ENCODE measurements at regions not wholly inside any gene's neighbourhood (a gene's known extent, or its start where the extent isn't known, plus 50 kb on each side); places are given as distances from the start of the nearest gene placed in this dataset.
"Not testable (repeated sequence)": the region's sequence is repeated elsewhere in the genome, so short reads cannot be mapped to it uniquely, and the experiment has no call there.

- WGBS (ENCODE audit: insufficient coverage), result 89% methylated on average over 3 of the region's 5 CpGs
- no peak for DNase-seq
- Histone ChIP-seq H3K27me3 (ENCODE audit: control insufficient read depth, insufficient read depth, low read length) (no peaks in the 10 kb centered on the region), H3K27ac (ENCODE audit: low read length) (no peak overlapping the region), H3K9me3 (replicated peaks; ENCODE audit: control insufficient read depth, low read depth, low read length) (no peaks in the 10 kb centered on the region), H3K4me3 (ENCODE audit: low read length) (no peak overlapping the region), H3K36me3 (ENCODE audit: control insufficient read depth, insufficient read depth, low read length) (no peaks in the 10 kb centered on the region), H3K4me1 (ENCODE audit: control insufficient read depth, insufficient read depth, low read length) (peaks cover 4% of the 10 kb centered on the region)
These were observed 233.7 kb downstream of the SHQ1 start for GRCh38 chr3:72614394-72615074.

GRCh38 chr3:72613871-72614270 lies 234.4 kb downstream of the SHQ1 start:
- peaks cover 4% of the 10 kb centered on the region for H3K4me1 ChIP-seq (ENCODE audit: control insufficient read depth, insufficient read depth, low read length)
- H3K9me3 ChIP-seq (replicated peaks; ENCODE audit: control insufficient read depth, low read depth, low read length), result no peaks in the 10 kb centered on the region
- no peak overlapping the region for H3K27ac ChIP-seq (ENCODE audit: low read length)
- 100% methylated on average over 1 of the region's 1 CpG for WGBS (ENCODE audit: insufficient coverage)
- no peak for DNase-seq
- H3K36me3 ChIP-seq (ENCODE audit: control insufficient read depth, insufficient read depth, low read length), result no peaks in the 10 kb centered on the region
- no peaks in the 10 kb centered on the region for H3K27me3 ChIP-seq (ENCODE audit: control insufficient read depth, insufficient read depth, low read length)
- H3K4me3 ChIP-seq (ENCODE audit: low read length), result no peak overlapping the region

GRCh38 chr3:72609114-72609513 lies 239.1 kb downstream of the SHQ1 start:
- H3K36me3 ChIP-seq (ENCODE audit: control insufficient read depth, insufficient read depth, low read length); H3K27me3 ChIP-seq (ENCODE audit: control insufficient read depth, insufficient read depth, low read length); DNase-seq; H3K9me3 ChIP-seq (replicated peaks; ENCODE audit: control insufficient read depth, low read depth, low read length); H3K27ac ChIP-seq (ENCODE audit: low read length); H3K4me1 ChIP-seq (ENCODE audit: control insufficient read depth, insufficient read depth, low read length); H3K4me3 ChIP-seq (ENCODE audit: low read length): not testable (repeated sequence)
- whole genome bisulfite sequencing (ENCODE audit: insufficient coverage), result no CpG with 5 or more reads among the region's 5 CpGs

- no peak overlapping the region for H3K27ac ChIP-seq (ENCODE audit: low read length)
- no peaks in the 10 kb centered on the region for H3K4me1 ChIP-seq (ENCODE audit: control insufficient read depth, insufficient read depth, low read length)
- H3K4me3 ChIP-seq (ENCODE audit: low read length), result no peak overlapping the region
- 64% methylated on average over 6 of the region's 6 CpGs for WGBS (ENCODE audit: insufficient coverage)
- DNase-seq, result no peak
- H3K36me3 ChIP-seq (ENCODE audit: control insufficient read depth, insufficient read depth, low read length), result no peaks in the 10 kb centered on the region
- H3K27me3 ChIP-seq (ENCODE audit: control insufficient read depth, insufficient read depth, low read length), result peaks cover 2% of the 10 kb centered on the region
- H3K9me3 ChIP-seq (replicated peaks; ENCODE audit: control insufficient read depth, low read depth, low read length), result no peaks in the 10 kb centered on the region
These were observed 242.0 kb downstream of the SHQ1 start for GRCh38 chr3:72606005-72606800.

- H3K9me3 ChIP-seq (replicated peaks; ENCODE audit: control insufficient read depth, low read depth, low read length), result no peaks in the 10 kb centered on the region
- H3K4me3 ChIP-seq (ENCODE audit: low read length), result no peak overlapping the region
- peaks cover 2% of the 10 kb centered on the region for H3K4me1 ChIP-seq (ENCODE audit: control insufficient read depth, insufficient read depth, low read length)
- no peaks in the 10 kb centered on the region for H3K36me3 ChIP-seq (ENCODE audit: control insufficient read depth, insufficient read depth, low read length)
- peaks cover 2% of the 10 kb centered on the region for H3K27me3 ChIP-seq (ENCODE audit: control insufficient read depth, insufficient read depth, low read length)
- WGBS (ENCODE audit: insufficient coverage), result 60% methylated on average over 1 of the region's 3 CpGs
- peak; percentile 53 for DNase-seq
- no peak overlapping the region for H3K27ac ChIP-seq (ENCODE audit: low read length)
These were observed 243.9 kb downstream of the SHQ1 start for GRCh38 chr3:72604328-72604727.

- no peak for DNase-seq
- Histone ChIP-seq H3K4me3 (ENCODE audit: low read length) (no peak overlapping the region), H3K9me3 (replicated peaks; ENCODE audit: control insufficient read depth, low read depth, low read length) (no peaks in the 10 kb centered on the region), H3K27ac (ENCODE audit: low read length) (no peak overlapping the region), H3K36me3 (ENCODE audit: control insufficient read depth, insufficient read depth, low read length) (no peaks in the 10 kb centered on the region), H3K27me3 (ENCODE audit: control insufficient read depth, insufficient read depth, low read length) (peaks cover 2% of the 10 kb centered on the region), H3K4me1 (ENCODE audit: control insufficient read depth, insufficient read depth, low read length) (peaks cover 4% of the 10 kb centered on the region)
- WGBS (ENCODE audit: insufficient coverage), result no CpG with 5 or more reads among the region's 4 CpGs
These were observed 246.1 kb downstream of the SHQ1 start for GRCh38 chr3:72601983-72602750.

GRCh38 chr3:72601060-72601459 lies 247.2 kb downstream of the SHQ1 start:
- Histone ChIP-seq H3K4me1 (ENCODE audit: control insufficient read depth, insufficient read depth, low read length) (peaks cover 4% of the 10 kb centered on the region), H3K4me3 (ENCODE audit: low read length) (no peak overlapping the region), H3K36me3 (ENCODE audit: control insufficient read depth, insufficient read depth, low read length) (no peaks in the 10 kb centered on the region), H3K27ac (ENCODE audit: low read length) (no peak overlapping the region), H3K27me3 (ENCODE audit: control insufficient read depth, insufficient read depth, low read length) (peaks cover 2% of the 10 kb centered on the region), H3K9me3 (replicated peaks; ENCODE audit: control insufficient read depth, low read depth, low read length) (no peaks in the 10 kb centered on the region)
- WGBS (ENCODE audit: insufficient coverage), result 20% methylated on average over 3 of the region's 5 CpGs
- DNase-seq, result peak; percentile 64

- no peaks in the 10 kb centered on the region for H3K9me3 ChIP-seq (replicated peaks; ENCODE audit: control insufficient read depth, low read depth, low read length)
- H3K4me1 ChIP-seq (ENCODE audit: control insufficient read depth, insufficient read depth, low read length), result peaks cover 9% of the 10 kb centered on the region
- no peak overlapping the region for H3K27ac ChIP-seq (ENCODE audit: low read length)
- DNase-seq, result no peak
- WGBS (ENCODE audit: insufficient coverage), result no CpG with 5 or more reads among the region's 5 CpGs
- peaks cover 2% of the 10 kb centered on the region for H3K27me3 ChIP-seq (ENCODE audit: control insufficient read depth, insufficient read depth, low read length)
- no peak overlapping the region for H3K4me3 ChIP-seq (ENCODE audit: low read length)
- no peaks in the 10 kb centered on the region for H3K36me3 ChIP-seq (ENCODE audit: control insufficient read depth, insufficient read depth, low read length)
These were observed 250.5 kb downstream of the SHQ1 start for GRCh38 chr3:72597756-72598195.

- no peak overlapping the region for H3K4me3 ChIP-seq (ENCODE audit: low read length)
- no peaks in the 10 kb centered on the region for H3K36me3 ChIP-seq (ENCODE audit: control insufficient read depth, insufficient read depth, low read length)
- no peak for DNase-seq
- no peaks in the 10 kb centered on the region for H3K9me3 ChIP-seq (replicated peaks; ENCODE audit: control insufficient read depth, low read depth, low read length)
- H3K4me1 ChIP-seq (ENCODE audit: control insufficient read depth, insufficient read depth, low read length), result peaks cover 13% of the 10 kb centered on the region
- H3K27ac ChIP-seq (ENCODE audit: low read length), result no peak overlapping the region
- H3K27me3 ChIP-seq (ENCODE audit: control insufficient read depth, insufficient read depth, low read length), result peaks cover 2% of the 10 kb centered on the region
These were observed 251.2 kb downstream of the SHQ1 start for GRCh38 chr3:72597043-72597442.

GRCh38 chr3:72595927-72596610 lies 252.2 kb downstream of the SHQ1 start:
- H3K9me3 ChIP-seq (replicated peaks; ENCODE audit: control insufficient read depth, low read depth, low read length), result no peaks in the 10 kb centered on the region
- 80% methylated on average over 6 of the region's 7 CpGs for WGBS (ENCODE audit: insufficient coverage)
- no peak overlapping the region for H3K4me3 ChIP-seq (ENCODE audit: low read length)
- H3K4me1 ChIP-seq (ENCODE audit: control insufficient read depth, insufficient read depth, low read length), result peaks cover 19% of the 10 kb centered on the region
- H3K36me3 ChIP-seq (ENCODE audit: control insufficient read depth, insufficient read depth, low read length), result no peaks in the 10 kb centered on the region
- H3K27me3 ChIP-seq (ENCODE audit: control insufficient read depth, insufficient read depth, low read length), result peaks cover 2% of the 10 kb centered on the region
- no peak overlapping the region for H3K27ac ChIP-seq (ENCODE audit: low read length)
- DNase-seq, result no peak

Measured in muscle of leg (tissue), 3 donors.